ENCODE measurements at regions not wholly inside any gene's neighbourhood (a gene's known extent, or its start where the extent isn't known, plus 50 kb on each side); places are given as distances from the start of the nearest gene placed in this dataset.

GRCh38 chr3:26252001-26252400 is 370.6 kb upstream of the LRRC3B start:
- no peak overlapping the region for H3K4me3 ChIP-seq (replicated peaks in 1 of 3; ENCODE audit: insufficient read depth in 1 of 3, low read depth in 1 of 3, low read length in 3 of 3)
- H3K9me3 ChIP-seq (replicated peaks; ENCODE audit: control insufficient read depth, insufficient read depth, low read length) = no peaks in the 10 kb centered on the region
- FAIRE-seq (no peak), DNase-seq (ENCODE audit: low read depth, low spot score) (no peak)
- TF ChIP-seq POLR2A (IDR thresholded peaks at IDR 0.05; ENCODE audit: low read depth, low read length) (no peak), MYC (IDR thresholded peaks at IDR 0.05; ENCODE audit: low read depth, low read length) (no peak), GATA2 (IDR thresholded peaks at IDR 0.05; ENCODE audit: insufficient read depth, insufficient read length, low read depth, low read length) (no peak), POLR2AphosphoS5 (IDR thresholded peaks at IDR 0.05; ENCODE audit: insufficient read depth, low read depth, low read length) (no peak), FOS (IDR thresholded peaks at IDR 0.05; ENCODE audit: borderline replicate concordance, insufficient read depth, low read length) (no peak), JUN (IDR thresholded peaks at IDR 0.05; ENCODE audit: borderline replicate concordance, insufficient read depth, insufficient read length, low read depth) (no peak), MAX (IDR thresholded peaks at IDR 0.05; ENCODE audit: insufficient read depth, insufficient read length) (no peak), CTCF (IDR thresholded peaks at IDR 0.05; ENCODE audit: extremely low read depth in 1 of 2, insufficient read depth in 1 of 2, low read depth in 1 of 2, low read length in 2 of 2) (no peak), EZH2 (IDR thresholded peaks at IDR 0.05; ENCODE audit: borderline replicate concordance, low read depth, low read length, severe bottlenecking) (no peak)
- dilution Hi-C loops (cut with MboI; ENCODE audit: extremely low pct_ligation_motif_present, low sequenced_read_pairs) = no loop called here
- no peaks in the 10 kb centered on the region for H3K9me1 ChIP-seq (replicated peaks; ENCODE audit: control insufficient read depth, extremely low read depth, insufficient read depth, low read length)
- ChIA-PET CTCF (no interaction called here), POLR2A (no interaction called here)
- H3K4me1 ChIP-seq (ENCODE audit: control insufficient read depth, extremely low read depth, insufficient read depth, low read length) = no peaks in the 10 kb centered on the region
- no peak overlapping the region for H3K9ac ChIP-seq (replicated peaks; ENCODE audit: extremely low read depth, insufficient read depth, low read length)
- H3K27ac ChIP-seq (ENCODE audit: insufficient read depth, low read depth, low read length) = no peak overlapping the region
- intact Hi-C loops (cut with micrococcal nuclease) = no loop called here
- no peaks in the 10 kb centered on the region for H3K27me3 ChIP-seq (ENCODE audit: control insufficient read depth in 2 of 2, insufficient read depth in 2 of 2, low read length in 2 of 2)
- H3K4me2 ChIP-seq (ENCODE audit: insufficient read depth, low read length) = no peak overlapping the region
- no peaks in the 10 kb centered on the region for H3K36me3 ChIP-seq (ENCODE audit: control insufficient read depth in 2 of 2, extremely low read depth in 1 of 2, insufficient read depth in 2 of 2, low read length in 2 of 2)
- H2AFZ ChIP-seq (ENCODE audit: low read depth, low read length) = no peak overlapping the region
- H3K79me2 ChIP-seq (ENCODE audit: control insufficient read depth, insufficient read depth, low read length) = no peaks in the 10 kb centered on the region
- BruUV-seq (replicated peaks) = no TSS peak
- no peaks in the 10 kb centered on the region for H4K20me1 ChIP-seq (replicated peaks; ENCODE audit: control insufficient read depth, extremely low read depth, insufficient read depth, low read length)

Measured in endothelial cell of umbilical vein (primary cell).